Stimulated activated naive CD4-positive, alpha-beta T cell treated with Interleukin-2 at 50 U/mL for 16 hours (primary cell): ENCODE measurements at regions not wholly inside any gene's neighbourhood (a gene's known extent, or its start where the extent isn't known, plus 50 kb on each side); places are given as distances from the start of the nearest gene placed in this dataset.

Experiments
- DNase-seq: peaks from one replicate; lab custom pipeline; 2025; lab: John Stamatoyannopoulos, UW

DNA sequence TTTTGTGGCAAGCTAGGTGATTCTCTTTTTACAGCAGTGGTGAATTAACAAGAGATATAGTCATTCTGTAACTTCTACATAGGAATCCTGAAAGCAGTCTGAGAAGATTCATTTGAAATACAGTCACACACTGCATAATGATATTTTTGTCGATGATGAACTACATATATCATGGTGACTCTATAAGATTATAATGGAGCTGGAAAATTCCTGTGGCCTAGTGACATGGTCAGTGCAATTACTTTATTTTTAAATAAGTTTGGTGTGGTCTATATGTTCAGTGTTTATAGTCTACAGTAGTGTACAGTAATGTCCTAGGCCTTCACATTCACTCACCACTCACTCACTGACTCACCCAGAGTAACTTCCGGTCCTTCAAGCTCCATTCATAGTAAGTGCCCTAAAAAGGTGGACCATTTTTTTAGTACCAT, 511.4 kb upstream of the MCTP2 start:
- DNase-seq, result no peak

DNA sequence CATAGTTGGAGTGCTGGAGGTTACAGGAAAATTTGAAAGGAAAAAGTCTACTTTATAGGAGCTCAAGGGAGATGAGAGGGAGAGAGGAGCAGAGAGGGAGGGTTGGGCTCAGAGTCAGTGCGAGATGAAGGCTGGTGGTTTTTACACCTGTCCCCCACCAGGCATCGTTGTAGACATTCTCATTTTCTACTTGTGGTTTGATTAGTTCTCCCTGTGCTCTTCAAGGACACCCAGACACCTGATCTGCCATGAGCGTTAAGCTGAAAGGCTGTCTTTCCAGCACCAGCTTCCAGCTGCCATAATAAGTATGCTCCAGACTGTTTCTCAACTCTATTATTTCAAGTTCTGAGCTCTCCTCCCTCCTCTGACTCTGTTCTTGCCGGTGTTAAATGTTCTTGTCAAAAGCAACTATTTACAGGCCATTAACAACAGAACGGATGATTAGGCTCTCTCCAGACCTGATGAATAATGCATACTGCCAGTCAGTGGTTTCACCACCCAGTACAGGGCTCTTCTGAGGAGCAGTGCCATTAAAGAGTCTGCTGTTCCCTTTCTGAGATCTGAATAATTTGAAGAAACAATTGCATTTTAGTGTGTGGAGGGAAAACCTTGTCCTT, 514.6 kb upstream of the MCTP2 start:
- no peak for DNase-seq

DNA sequence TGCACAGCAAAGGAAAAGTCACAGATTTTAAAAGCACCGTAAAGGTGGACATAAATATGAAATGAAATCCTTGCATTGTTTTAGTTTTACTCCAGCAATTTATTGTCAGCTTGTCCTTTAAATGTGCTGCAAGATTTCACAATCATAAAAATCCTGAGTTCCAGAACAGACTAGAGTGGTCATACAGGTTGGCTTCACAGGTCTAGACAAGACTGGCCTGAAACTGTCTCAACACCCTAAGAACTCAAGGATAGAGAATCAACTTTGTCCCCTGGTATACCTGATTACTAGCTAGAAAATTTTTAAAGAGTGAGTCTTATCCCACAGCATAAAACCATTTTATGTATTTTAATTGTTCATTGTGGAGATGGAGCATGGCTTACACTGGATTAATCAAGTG, 521.7 kb upstream of the MCTP2 start:
- DNase-seq, result no peak

DNA sequence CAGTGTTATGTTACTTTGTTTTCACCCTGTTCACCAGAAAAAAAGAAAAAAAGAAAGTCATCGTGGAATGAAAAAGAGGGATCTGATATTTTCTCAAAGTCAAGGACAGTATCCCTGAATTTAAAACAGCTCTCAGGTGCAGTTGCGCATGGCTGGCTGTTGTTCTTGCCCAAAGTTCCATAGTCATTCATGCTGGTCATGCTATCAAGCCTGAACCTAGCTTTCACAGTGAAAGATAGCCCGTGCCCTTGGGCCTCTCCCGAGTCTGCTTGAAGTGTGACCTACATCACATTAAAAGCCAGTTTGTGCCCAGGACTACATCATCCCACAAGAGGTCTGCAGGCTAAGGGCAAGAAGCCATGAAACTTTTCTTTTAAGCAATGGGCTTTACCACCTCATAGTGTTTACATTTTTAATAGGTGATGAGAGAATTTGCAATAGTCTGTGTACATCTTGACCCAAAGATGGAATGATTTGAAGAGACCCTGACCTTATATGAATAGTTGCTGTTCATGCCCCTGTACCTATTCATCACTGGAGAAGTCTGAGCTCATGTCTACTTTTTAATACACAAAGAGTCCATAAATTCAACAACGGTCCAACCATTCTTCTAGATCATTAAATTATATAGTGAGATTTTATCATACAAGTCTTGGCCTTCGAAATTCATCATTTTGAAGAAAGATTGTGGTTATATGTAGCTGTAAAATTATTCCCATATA, 522.5 kb upstream of the MCTP2 start:
- no peak for DNase-seq

DNA sequence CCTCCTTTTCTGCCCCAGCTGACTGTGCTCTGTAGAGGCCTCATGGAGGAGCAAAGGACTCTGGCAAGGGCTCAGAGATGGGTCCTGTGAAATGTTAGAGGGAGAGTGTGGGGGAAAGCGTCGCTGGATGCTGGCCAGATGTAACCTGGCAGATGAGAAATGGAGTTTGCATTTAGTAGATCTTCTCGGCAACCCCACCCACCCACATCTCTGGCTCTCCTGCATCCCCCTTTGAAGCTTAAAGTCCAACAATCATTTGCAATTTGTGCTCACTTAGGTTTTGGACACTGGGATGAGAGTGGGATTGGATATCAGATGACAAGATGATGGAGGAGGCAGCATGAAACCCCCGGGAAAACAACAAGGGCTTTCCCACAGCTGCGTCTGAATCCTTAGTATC, 523.6 kb upstream of the MCTP2 start:
- DNase-seq, result no peak

DNA sequence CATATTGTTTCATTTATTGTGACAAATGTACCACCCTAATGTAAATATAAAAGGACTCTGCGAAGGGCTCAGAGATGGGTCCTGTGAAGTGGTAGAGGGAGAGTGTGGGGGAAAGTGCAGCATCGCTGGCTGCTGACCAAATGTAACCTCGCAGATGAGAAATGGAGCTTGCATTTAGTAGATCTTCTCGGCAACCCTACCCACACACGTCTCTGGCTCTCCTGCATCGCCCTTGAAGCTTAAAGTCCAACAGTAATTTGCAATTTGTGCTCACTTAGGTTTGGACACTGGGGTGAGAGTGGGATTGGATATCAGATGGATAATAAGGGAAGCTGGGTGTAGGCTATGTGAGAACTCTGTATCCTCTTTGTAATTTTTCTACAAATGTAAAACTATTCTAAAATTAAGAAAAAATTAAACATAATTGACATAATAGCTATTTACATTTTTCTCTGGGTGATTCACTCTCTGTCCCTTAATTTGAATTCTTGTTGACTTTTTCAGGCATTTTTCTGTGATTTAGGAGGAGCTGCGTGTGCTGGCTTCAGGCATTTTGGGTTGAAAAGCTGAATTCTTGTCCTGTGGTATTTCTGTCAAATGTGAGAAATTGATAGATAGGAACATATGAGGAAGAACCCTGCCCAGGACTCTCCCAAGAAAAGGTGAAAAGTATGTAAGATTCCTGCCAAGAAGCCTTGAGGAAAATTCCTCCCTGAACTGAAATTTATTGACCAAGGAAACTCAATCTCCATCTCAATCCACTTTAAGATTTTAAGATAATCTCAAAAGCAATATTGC, 524.7 kb upstream of the MCTP2 start:
- no peak for DNase-seq

DNA sequence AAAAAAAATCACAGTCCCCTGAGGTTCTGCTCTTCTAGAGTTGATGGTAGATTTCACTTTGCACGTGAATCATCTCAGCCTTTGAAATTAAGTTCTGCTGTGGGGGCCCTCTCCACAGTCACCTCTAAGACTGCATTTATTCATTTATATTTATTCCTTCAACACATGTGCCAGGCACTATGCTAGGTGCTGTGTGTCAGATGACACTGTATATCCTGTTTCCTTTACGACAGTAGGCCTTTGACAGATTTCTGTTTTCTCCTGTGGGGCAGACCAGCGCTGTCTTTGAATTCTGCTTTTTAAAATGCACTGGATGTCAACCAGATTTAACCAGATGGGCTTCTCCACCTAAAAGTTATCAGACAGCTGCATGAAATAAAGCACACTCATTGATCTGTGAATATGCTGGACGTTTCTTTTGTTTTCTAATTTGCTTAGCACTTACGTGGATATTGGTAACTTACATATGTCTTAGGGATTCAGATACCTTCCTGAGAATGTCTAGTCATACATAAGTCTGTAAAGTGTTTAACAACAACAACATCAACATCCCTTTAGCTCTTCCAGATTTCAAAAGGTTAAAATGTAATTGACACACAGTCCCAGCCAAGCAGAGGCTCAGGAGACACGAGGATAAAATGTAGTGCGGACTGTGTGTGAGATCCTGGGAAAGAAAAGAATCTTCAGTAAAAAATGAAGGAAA, 525.5 kb upstream of the MCTP2 start:
- no peak for DNase-seq

DNA sequence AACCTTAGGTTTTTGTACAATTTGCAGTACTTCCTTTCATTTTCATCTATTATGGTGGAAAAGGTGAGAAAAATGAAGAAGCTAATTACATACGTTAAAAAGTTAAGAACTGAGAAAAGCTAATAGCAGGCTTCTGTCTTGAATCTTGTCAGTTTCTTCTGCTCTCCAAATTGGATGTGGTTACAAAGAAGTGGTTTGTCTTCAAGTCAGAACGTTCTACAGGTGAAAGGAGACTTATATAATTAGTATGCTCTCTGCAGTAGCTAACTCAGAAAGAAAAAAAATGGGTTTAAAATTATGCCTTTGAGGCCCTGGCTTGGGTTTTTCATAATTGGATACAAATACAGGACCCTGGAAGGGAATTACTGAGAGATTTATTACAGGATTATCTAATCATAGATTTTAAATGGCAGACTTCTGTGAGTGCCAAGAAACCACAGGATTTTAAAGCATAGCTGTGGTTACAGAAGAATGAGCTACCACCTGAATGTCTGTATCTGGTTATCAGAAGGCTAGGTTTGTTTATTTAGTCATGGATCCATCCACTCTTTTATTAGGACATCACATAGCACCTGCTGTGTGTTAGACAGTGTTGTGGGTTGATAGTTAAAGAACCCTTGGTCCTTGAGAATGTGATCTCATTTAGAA, 528.1 kb upstream of the MCTP2 start:
- no peak for DNase-seq

DNA sequence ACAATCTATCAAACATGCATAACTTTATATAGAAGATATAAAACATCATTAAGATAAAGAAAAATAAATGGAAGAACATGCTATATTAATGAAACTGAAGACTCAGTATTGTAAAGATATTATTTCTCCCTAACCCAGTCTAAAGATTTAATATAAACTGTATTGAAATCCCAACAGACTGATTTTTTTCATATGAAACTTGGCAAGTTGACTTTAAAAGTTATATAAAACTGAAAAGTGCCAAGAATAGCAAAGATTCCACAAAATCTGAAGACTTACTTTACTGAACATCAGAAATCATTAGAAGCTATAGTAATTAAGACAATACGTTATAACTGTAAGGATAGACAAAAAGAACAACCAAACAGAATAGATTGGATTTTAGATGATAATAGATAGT, 531.3 kb upstream of the MCTP2 start:
- DNase-seq, result no peak

DNA sequence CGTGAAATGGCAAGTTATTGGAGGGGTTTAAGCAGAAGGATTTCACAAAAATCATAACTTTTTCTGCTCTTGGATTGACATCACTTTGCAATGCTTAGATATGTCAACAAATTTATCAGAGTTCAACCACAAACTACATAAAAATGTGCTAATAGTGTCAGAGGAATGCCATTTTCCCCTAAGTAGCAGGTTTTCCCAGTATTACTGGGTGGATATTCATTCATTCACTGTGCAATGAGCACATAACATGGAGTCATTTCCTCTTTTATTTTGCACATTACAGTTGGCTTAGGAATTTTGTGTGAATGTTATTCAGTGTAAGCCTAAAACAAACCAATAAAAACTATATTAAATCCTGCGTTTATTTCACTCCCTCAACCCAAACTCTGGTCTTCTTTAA, 537.3 kb upstream of the MCTP2 start:
- DNase-seq, result no peak

DNA sequence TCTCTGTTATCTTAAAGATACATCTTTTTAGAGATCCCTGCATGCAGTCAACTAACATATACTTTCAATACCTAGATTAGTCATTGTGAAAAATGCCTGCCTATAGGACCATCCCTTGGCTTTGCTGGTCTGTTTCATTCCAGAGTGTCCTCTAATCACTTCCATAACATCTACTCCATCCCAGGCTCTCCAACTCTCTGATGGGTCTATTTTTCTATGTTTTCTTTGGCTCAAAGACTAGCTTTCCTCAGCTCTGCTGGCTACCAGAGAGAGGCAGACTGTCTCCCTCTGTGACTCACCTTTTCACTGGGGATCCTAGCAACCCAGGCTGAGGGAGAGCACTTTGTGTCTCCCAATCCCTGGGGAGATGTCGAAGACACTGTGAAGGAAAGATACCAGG, 547.7 kb upstream of the MCTP2 start:
- no peak for DNase-seq

DNA sequence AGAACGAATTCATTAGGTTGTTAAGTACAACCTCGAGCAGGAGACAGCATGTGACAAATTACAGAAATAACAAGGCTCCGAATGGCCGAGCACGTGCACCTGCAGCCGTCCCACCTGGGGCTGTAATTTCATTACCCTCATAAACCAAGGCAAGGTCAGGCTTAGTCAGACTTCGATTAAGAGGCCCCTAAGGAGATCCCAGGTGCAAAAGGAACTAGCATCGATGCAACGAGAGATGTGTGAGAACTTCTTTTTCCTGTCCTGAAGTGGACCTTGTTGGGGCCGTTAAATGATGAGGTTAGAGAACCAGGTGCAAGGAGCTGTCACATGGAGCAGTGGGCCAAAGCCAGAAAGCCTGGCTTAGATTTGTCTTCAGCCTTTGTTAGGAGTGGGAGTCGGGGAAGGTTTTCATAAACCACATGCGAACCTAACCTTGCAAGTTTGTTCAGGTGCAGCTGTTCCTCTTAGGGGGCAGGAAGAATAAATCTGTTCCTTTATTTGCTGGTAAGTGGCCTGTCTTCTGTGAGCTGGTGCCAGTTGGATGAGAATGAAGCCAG, 559.9 kb upstream of the MCTP2 start:
- no peak for DNase-seq

DNA sequence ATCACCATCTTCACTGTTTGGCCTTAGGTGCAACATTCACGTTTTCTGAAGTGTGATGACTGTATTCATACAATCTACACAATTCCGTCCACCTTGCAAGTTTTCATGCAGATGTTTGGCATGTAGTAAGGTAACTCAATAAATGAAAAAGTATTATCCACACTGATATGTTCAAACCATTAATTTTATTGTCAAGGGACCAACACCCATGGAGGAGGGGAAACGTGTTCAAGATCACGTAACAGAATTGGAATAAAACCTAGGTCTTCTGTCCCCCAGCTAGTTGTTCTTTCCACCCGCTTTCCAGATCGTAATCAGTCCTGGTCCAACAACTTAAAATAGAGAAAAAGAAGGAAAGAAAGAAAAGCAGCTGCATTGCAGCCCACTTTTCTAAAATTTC, 560.4 kb upstream of the MCTP2 start:
- no peak for DNase-seq

DNA sequence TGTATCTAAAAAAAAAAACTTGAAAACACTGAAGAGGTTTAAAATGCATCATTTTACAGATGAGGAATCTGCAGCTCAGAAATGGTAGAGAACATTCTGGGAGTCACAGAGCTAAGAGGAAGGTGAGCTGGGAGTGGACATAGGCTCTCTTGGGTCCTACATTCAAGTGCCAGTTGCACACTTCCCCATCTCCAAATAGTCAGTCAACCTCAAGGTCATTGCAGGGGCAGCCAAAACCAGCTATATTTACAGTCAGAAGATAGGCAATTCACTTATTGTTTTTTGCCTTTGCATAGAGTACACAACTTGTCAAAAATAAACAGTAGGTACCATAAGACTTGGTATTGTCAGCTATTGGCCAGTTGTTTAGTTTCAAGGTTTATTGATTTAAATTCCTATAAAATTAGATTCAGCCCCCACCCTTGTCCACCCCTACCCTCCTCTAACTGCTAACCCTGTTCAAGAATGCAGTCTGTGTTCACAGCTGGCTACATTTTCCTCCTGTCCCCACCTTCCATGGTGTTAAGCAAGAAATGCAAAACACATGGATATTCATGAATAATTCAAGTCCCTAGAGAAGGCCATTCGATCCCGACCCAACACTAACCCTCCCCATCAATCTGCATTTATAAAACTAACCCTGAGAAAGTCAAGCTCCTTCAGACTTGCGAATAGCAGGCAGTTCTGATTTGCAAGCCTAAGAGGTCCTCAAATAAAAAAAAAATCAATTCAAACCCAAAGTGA, 567.0 kb upstream of the MCTP2 start:
- DNase-seq, result no peak

DNA sequence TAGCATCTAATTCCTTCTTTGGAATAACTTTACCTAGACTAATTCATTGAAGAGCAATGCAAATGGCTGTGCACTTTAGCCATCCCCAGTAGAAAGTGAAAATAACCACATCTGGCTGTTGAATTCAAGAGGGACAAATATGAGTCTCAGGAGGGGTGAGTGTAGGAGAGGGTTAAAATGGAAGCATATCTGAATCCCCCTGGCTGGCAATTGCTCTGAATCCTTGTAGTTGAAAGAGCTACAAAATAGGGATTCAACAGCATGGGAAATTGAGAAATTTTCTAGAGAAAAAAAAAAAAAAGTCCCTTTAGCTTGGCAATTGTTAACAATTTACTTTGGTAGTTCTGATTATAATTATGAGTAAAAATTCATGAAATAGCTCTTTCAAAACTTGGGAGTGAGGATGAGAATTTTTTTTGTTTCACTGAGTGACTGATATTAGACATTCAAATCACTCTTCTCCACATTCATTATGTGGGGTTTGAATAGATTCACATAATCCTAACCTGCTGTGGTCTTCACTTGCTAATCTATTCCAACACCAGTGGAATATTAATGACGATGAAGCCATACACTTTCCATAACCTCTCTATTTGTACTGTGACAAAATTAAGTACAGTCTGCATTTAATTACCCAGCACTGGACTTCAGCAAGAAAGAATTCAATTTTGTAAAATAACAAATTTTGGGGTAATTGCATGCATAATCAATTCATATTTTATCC, 569.0 kb upstream of the MCTP2 start:
- DNase-seq, result no peak

DNA sequence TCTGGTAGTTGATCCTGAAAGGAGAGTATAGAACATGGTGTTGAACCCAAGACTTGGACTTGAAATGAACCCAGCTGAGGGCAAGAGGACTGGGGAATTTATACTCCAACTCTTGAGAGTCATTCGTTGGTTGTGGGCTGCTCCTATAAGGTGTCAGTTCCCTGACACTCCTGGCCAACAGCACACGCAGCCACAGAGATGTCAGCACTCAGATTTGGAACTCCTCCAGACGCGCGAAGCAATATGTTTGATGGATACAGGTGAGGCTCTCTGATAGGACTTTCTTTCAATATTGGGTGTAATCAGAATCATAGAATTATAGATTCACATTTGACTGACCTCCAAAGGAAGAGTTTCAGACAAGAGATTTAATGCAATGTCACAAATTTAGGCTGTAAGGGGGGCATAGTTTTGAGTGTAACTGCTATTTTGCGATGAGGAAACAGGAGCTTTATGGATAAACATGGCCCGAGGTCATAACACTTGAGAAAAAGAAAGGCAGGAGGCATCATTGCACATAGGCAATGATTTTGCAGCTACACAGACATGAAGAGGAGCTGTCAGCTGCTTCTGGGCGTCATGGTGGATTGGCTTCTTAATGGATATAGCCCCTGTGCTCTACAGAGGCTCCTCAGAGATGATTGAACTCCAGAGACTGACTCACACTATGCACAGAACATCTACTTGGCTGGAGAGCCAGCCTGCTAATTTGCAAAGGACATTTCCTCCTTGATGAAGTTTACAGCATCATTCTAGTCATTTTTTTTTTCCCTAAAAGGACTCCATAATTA, 569.2 kb upstream of the RGMA start:
- DNase-seq, result no peak

DNA sequence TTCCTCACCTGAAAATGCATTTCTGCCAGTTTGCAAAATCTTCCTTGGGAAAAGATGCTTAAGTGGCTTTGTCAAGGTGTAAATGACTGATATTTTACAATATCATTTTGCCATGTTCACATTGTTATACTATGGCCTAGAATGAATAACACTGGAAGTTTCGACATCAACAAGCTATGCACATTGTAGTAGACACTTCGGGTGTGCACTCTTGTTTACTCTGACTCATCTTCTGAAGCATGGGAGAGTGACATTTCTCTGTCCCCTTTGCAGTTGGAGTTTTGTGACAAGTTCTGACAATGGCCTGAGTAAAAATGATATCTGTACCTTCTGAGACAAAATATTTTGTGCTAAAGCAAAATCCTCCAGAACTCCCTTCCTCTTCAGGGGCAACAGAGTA, 567.0 kb upstream of the RGMA start:
- no peak for DNase-seq

DNA sequence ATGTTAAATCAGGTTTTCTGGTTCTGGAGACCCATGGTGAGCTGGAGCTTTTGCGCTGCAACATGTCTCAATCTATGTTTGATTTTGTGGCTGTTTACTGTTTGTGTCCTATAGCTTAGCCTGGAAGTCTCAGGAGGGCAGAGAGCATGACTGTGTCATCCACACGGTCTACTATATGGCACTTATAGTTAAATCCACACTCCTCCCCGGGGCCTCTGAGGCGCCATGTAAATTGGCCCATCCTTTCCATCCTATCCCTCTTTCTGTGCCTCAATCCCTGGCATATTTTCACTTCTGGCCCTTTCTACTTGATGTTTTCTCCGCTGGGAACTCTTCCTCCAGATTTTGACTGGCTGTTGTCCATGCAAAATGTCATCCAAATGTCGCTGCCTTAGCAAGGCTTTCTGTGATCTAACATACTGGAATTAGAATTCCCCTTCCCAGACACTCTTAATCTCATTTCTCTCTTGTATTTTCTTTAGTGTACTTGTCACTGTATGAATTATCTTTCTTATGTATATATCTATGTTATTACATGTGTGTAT, 560.8 kb upstream of the RGMA start:
- DNase-seq, result no peak

DNA sequence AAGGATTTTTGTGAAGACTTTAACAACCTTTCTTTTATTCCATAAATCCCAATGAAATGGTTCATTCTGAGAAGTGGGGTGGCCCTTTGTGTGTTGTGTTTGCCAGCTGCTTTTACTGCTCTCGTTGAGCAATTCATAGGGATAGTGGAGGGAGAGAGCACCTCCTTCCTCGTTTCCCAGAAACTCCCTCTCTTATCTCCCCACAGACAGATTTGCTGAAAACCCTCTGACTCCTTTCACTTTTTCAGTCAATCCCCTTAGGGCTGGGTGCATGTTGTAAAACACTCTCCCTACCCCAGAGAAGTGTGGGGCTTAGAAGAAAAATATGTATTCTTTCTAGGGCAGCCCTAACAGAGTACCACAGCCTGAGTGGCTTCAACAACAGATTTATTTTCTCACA, 557.2 kb upstream of the RGMA start:
- DNase-seq, result no peak
